ENCODE measurements at regions not wholly inside any gene's neighbourhood (a gene's known extent, or its start where the extent isn't known, plus 50 kb on each side); places are given as distances from the start of the nearest gene placed in this dataset.

DNA sequence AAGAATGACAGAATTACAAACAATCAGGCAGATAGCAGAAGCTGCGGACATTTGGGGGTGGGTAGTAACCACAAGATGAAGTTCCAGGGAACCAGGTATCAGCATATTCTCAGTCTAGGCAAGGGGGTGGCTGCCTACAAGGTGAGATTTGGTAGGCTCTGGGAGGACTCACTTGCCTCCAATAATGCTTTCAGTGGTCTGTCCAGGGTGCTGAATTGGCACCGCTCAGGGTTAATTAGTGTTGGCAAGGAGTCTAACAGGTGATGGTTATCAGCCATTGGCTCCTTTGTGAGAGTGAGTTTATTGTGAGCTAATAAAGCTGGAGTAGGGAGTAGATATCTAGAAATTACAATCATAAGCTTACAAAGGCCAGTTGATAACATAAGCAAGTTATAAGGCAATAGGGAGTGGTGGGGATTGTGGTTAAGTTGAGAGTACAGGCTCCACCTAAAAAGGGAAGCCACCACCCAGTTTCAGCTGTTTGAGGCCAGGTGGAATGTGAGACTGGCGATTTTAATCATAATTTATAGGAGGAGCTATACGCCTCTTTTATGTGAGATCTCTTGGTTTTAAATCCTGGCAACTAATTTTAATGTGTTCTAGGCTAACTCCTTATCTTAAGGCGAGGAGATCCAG lies 320.5 kb downstream of the MIAT start:
- H2AFZ ChIP-seq (ENCODE audit: low read length), result no peak overlapping the region
- H3K9me3 ChIP-seq (ENCODE audit: control insufficient read depth, low read depth, low read length), result no peaks in the 10 kb centered on the region
- Mint-ChIP-seq H3K27ac (no peak overlapping the region), H3K27me3 (ENCODE audit: low read depth) (peaks cover 22% of the 10 kb centered on the region), H3K36me3 (ENCODE audit: insufficient read depth in 1 of 3, low read depth in 3 of 3) (no peaks in the 10 kb centered on the region), H3K4me1 (peaks cover 0 to 6% of the 10 kb centered on the region in 2 experiments; a peak in 1 of 4 replicates), H3K4me3 (no peak overlapping the region), H3K9me3 (peaks cover 0 to 3% of the 10 kb centered on the region in 2 experiments; a peak in 1 of 5 replicates)
- no peak overlapping the region for H2BK15ac ChIP-seq (ENCODE audit: low read depth, low read length)
- H3K23me2 ChIP-seq (ENCODE audit: insufficient read length, low read depth, low read length, poor library complexity, severe bottlenecking), result no peaks in the 10 kb centered on the region
- H4K8ac ChIP-seq (replicated peaks; ENCODE audit: insufficient read length, low read depth, low read length), result no peak overlapping the region
- no peak overlapping the region for H2BK5ac ChIP-seq (ENCODE audit: insufficient read length, low read length)
- no peaks in the 10 kb centered on the region for H4K20me1 ChIP-seq (ENCODE audit: control insufficient read depth, insufficient read depth, insufficient read length)
- H3T11ph ChIP-seq (ENCODE audit: low read length), result no peak overlapping the region
- no peak overlapping the region for H4K5ac ChIP-seq (ENCODE audit: insufficient read length, low read depth, low read length)
- no peak for DNase-seq
- H3K14ac ChIP-seq (ENCODE audit: insufficient read depth, low read length), result no peak overlapping the region
- H3K4me1 ChIP-seq (ENCODE audit: insufficient read depth, low read length), result no peaks in the 10 kb centered on the region
- H3K79me2 ChIP-seq (ENCODE audit: insufficient read depth, low read length), result no peaks in the 10 kb centered on the region
- H3K18ac ChIP-seq (ENCODE audit: insufficient read length, low read depth, low read length), result no peak overlapping the region
- H3K56ac ChIP-seq (ENCODE audit: insufficient read length, low read depth, low read length), result no peak overlapping the region
- H3K79me1 ChIP-seq (ENCODE audit: insufficient read depth, low read depth, low read length, poor library complexity, severe bottlenecking), result no peaks in the 10 kb centered on the region
- H2BK20ac ChIP-seq (ENCODE audit: low read depth, low read length, poor library complexity, severe bottlenecking), result no peak overlapping the region
- H2AK5ac ChIP-seq (ENCODE audit: insufficient read length, low read length), result no peak overlapping the region
- WGBS (ENCODE audit: extremely low coverage, insufficient read length, low lambda C conversion rate), result no CpG with 5 or more reads among the region's 5 CpGs
- TF ChIP-seq, protein P1, sequence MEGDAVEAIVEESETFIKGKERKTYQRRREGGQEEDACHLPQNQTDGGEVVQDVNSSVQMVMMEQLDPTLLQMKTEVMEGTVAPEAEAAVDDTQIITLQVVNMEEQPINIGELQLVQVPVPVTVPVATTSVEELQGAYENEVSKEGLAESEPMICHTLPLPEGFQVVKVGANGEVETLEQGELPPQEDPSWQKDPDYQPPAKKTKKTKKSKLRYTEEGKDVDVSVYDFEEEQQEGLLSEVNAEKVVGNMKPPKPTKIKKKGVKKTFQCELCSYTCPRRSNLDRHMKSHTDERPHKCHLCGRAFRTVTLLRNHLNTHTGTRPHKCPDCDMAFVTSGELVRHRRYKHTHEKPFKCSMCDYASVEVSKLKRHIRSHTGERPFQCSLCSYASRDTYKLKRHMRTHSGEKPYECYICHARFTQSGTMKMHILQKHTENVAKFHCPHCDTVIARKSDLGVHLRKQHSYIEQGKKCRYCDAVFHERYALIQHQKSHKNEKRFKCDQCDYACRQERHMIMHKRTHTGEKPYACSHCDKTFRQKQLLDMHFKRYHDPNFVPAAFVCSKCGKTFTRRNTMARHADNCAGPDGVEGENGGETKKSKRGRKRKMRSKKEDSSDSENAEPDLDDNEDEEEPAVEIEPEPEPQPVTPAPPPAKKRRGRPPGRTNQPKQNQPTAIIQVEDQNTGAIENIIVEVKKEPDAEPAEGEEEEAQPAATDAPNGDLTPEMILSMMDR (conservative IDR thresholded peaks at IDR 0.05), result no peak
- H2BK120ac ChIP-seq (ENCODE audit: low read depth, low read length, poor library complexity, severe bottlenecking), result no peak overlapping the region
- no peak overlapping the region for H3K4me2 ChIP-seq (ENCODE audit: insufficient read depth, insufficient read length, low read length)
- H3K4ac ChIP-seq (ENCODE audit: low read depth, low read length), result no peak overlapping the region
- H3K9ac ChIP-seq (ENCODE audit: extremely low read depth, insufficient read length, low read length), result no peak overlapping the region
- H3K27me3 ChIP-seq (ENCODE audit: insufficient read depth, low read length), result no peaks in the 10 kb centered on the region; the same call in 1 of the 2 replicates
- no peak overlapping the region for H3K27ac ChIP-seq (ENCODE audit: insufficient read length, low read depth, low read length)
- H2BK12ac ChIP-seq (ENCODE audit: insufficient read length, low read depth, low read length), result no peak overlapping the region
- no peak overlapping the region for H3K23ac ChIP-seq (ENCODE audit: insufficient read length, low read depth, low read length)
- H4K91ac ChIP-seq (ENCODE audit: insufficient read length, low read depth, low read length), result no peak overlapping the region
